Germinal center (tissue), 1 donor: ENCODE measurements at regions not wholly inside any gene's neighbourhood (a gene's known extent, or its start where the extent isn't known, plus 50 kb on each side); places are given as distances from the start of the nearest gene placed in this dataset.

Experiments used
- DNase-seq: peaks from one replicate; pipeline ENCODE4 v3.0.0; 2012; ENCODE audit warnings: mixed read lengths, low spot score

DNA sequence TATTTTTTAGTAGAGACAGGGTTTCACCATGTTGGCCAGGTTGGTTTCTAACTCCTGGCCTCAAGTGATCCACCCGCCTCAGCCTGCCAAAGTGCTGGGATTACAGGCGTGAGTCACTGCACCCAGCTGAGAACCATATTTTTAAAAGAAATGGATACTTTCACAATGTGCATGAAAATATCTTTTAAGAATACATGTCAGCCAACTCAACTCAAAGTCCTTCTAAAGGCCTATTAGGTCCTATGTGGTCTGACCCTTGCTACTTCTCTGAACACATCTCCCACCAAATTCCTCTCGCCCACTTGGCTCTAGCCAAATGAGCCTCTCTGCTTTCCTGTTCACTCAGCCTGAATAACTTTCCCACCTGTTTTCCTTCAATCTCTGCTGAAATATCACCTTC lies 119.6 kb downstream of the MTX2 start:
- DNase-seq: no peak

GRCh38 chr2:176390276-176391147 lies 121.3 kb downstream of the MTX2 start:
- no peak for DNase-seq

DNA sequence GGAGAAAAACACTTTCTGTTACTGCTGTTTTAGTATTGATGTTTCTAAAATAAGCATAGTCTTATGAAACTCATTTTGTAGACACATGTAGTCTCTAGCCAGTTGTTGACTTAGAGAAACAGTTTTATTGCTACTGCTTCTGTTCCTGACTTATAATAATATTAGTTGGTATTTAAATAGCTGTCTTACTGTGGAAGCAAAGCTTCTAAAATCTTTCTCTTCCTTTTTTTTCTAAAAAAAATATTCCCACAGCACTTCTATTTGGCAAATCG lies 121.8 kb downstream of the MTX2 start:
- DNase-seq: no peak

DNA sequence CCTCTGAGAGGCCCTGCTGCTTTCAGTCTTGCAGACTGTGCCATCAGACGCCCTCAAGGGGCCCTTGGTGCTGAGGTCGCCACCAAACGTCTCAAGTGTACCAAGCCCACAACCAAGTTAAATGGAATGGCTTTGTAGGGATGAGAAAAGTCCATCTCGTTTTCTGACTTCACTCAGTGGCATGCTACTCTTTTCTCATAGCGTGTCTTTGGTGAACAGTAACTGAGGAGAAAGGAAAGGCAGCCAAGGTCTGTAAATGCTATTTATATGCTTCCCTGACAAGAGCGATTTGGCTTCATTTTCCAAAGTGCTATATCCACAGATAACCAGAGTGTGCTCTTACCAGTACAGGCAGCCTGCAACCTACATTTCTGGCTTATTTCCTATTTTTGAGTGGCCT lies 123.0 kb downstream of the MTX2 start:
- DNase-seq: no peak

DNA sequence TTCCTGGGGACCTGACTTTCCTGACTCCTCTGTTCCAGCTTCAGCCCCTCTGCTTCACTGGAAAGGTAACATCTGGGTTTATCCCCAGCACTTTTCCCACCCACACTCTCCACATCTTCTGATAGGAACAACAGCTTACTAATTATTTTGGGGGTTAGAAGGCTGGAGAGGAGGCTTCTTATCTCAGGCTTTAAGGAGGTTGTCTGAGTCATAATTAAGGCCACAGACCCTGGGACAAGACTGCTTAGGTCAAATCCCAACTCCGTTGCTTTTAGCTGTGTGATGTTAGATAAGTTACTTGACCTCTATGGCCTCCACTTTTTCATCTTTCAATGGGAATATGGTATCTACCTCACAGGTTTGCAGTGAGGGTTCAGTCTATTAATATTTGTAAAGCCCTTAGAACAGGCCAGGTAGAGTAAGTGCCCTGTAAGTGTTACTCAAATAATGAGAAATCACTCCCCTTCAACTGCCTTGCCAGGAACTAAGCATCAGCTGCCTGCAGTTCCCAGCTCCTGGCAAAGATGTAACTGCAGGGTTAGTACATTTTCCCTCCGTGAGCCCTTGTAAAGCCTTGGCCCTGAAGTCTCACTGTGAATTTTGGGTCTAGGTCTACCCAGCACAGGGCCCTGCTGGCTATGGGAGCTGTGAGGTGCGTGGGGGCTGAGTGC lies 123.6 kb downstream of the MTX2 start:
- DNase-seq: no peak

GRCh38 chr2:176395273-176395854 lies 126.1 kb downstream of the MTX2 start:
- no peak for DNase-seq

DNA sequence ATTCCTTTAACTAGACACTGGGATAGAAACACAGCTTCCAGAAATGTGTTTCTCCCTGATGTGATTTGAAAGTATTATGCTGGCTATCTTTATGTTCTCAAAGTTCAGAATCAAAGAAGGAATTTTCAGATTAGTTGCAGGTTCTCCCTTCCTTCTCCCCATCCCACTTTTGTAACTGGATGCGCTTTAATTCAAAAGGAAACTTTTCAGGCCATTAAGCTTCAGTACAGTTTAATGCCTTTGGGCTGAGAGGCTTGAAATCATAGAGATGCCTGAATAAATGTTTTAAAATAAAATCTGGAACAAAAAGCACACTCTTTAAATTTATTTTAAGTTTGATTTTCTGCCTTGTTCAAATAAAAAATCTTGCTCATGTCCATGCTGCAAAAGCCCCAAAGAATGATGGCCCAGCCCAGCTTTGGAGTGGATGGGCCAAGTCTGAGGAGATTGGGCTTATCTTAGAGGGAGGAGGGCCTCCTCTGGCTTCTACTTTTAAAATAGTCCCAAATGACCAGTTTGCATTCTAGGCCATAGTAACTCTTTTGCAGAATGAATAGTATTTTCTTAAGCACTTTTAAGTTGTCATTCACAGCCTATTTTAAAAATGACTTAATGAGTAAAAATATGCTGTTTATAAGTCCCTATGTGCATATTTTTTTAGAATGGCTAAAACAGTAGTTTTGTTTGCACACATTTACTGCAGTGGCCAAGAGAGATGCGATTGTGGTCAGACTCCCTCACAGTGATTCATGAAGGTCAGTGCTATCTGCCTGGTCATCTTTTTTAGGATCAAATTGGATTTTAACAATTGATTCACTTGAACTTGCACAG lies 129.2 kb downstream of the MTX2 start:
- DNase-seq: no peak

- no peak for DNase-seq
These were observed 129.9 kb downstream of the MTX2 start for GRCh38 chr2:176399074-176399598.

- no peak for DNase-seq
These were observed 136.2 kb downstream of the MTX2 start for GRCh38 chr2:176405477-176405876.

DNA sequence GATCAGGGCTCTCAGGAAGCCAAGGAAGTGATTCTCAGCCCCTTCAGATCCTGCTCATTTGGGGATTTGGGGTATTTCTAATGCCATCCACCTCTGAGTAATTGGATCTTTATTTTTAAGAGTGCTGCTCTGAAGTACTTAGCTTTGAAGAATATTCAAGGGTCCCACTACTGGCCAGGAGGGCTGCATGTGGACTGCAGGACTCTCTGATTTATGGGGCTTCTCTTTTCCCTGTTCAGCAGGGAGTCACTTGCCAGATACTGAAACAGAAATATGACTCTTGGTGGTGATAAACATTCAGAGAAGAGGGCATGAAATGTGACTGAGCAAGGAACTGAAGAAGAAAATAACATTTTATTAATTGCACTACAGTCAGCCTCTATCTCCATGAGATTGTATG lies 138.5 kb downstream of the MTX2 start:
- no peak for DNase-seq

GRCh38 chr2:176409671-176410070 lies 140.4 kb downstream of the MTX2 start:
- DNase-seq: no peak

DNA sequence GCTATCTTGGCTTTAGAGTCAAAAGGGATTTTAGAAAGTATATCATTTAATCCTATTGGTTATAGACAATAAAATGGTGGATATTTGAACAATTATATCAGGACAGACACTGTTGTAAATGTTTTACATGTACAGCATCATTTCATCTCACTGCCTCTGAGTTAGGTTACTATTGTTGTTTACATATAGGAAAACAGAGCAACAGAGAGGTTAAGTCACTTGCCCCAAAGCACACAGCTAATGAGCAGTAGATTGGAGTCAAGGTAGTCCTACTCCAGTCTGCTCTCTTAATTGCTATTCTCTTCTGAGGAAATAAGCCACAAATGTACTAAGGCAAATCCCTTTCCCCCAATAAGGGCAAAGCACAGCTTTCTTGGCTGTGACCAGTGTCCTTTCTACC lies 142.9 kb downstream of the MTX2 start:
- no peak for DNase-seq

DNA sequence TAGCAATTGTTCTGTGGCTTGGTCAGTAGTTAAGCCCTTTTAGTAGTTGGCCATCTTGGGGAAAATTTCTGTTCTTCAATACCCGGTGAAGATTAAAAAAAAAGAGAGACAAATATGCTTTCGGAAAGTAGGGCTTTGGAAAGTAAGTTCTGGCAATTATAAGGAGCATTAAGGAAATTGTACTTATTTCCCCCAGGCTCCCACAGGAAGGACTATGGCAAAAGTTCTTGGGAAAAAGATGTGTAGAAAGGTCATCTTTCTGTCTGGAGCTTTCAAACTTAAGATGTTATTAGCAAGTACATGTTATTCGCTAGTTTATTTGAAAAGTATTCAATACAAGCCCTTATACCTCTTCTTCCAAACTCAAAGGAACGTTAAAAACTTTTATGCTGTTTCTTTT lies 144.5 kb downstream of the MTX2 start:
- DNase-seq: no peak

GRCh38 chr2:176414641-176415040 lies 145.4 kb downstream of the MTX2 start:
- DNase-seq: no peak

GRCh38 chr2:176415174-176415895 lies 146.1 kb downstream of the MTX2 start:
- DNase-seq: no peak

DNA sequence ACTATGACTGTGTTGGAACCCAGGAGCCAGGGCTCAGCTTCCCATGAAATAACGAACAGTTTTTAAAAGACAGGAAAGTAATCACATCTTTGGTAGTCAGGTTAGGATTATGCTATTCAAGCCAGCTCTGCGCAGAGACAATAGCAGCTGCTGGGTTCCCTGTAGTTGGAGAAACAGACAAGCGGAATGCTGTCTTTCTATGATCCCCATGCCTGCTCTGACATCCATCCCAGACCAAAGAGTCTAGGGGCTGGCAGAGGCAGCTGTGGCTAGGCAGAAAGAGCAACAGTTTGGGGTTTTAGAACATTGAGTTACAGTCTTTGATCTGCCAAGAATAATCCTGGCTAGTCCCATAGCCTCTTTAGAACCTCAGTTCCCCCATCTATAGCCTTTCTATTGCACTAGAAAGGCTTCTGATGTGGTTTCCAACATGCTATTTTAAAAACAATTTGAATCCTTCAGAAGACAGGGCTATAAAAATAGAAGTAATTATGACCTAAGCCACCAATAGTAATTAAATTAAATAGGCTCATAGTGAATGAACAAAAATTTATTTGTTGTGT lies 146.8 kb downstream of the MTX2 start:
- no peak for DNase-seq

GRCh38 chr2:176418768-176419167 lies 149.5 kb downstream of the MTX2 start:
- DNase-seq: no peak

DNA sequence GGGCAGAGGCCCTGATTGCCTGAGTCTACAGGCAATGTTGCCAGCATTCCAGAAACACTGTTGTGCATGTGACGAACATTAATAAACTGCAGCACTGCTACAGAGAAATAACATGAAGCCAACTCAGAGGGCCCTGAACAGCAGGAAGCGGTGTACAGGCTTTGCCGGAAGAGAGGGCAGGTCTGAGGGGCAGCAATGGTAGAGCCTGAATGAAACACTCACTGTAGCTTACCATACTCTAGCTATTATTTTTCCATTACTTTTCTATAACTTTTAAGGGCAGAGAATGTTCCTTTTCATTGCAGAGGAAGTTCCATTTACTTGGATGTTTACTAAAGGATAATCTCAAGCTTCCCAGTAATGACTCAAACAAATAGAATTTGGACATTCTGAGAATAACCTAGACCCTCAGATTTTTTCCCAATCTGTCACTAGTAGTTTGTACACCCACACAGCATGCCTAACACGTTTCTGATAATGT lies 150.4 kb downstream of the MTX2 start:
- DNase-seq: no peak

DNA sequence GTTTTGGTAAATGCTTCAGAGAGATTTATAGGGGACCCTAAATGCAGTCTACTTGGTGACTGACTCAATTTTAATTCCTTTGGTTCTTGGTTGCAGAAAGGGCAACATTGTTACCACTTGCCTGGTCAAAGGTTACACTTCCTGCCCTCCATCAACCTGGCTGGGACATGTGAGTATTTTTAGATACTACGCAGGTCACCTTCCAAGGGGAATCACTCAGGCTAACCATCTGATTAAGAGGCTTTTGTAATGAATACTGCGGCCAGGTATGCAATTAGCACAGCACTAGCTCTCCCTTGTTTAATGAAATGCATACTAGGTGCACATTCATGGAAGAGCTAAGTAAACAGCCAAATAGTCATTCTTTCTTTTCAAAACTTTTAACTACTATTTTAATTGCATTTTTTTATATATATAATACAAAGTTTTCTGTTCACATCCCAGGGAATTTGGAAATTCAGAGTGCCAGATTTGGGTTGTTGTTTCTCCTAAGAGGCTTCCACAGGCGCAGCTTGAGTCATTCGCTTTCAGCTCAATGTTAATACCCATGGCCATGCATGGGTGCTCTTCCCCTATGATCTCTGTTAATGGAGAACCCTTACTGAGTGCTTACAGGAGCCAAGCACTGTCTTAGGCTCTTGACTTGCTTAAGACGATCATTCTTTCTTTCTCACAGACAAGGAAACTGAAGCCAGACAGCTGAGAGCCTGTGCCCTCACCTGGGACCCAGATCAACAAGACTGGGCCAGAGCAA lies 152.2 kb downstream of the MTX2 start:
- no peak for DNase-seq

GRCh38 chr2:176423819-176424218 lies 154.6 kb downstream of the MTX2 start:
- DNase-seq: no peak
